ENCODE measurements at regions not wholly inside any gene's neighbourhood (a gene's known extent, or its start where the extent isn't known, plus 50 kb on each side); places are given as distances from the start of the nearest gene placed in this dataset.

GRCh38 chr5:159448841-159449407 is 118.6 kb upstream of the IL12B start:
- TF ChIP-seq POLR2A (IDR thresholded peaks at IDR 0.05): no peak
- TF ChIP-seq CTCF (IDR thresholded peaks at IDR 0.05): no peak
- Histone ChIP-seq H3K4me3 (no peak overlapping the region), H3K4me1 (no peaks in the 10 kb centered on the region), H3K9me3 (no peaks in the 10 kb centered on the region), H3K36me3 (no peaks in the 10 kb centered on the region), H3K27me3 (no peaks in the 10 kb centered on the region), H3K27ac (no peak overlapping the region)
- DNase-seq: no peak

- Histone ChIP-seq H3K4me3 (no peak overlapping the region), H3K36me3 (no peaks in the 10 kb centered on the region), H3K9me3 (no peaks in the 10 kb centered on the region), H3K27ac (no peak overlapping the region), H3K27me3 (no peaks in the 10 kb centered on the region), H3K4me1 (no peaks in the 10 kb centered on the region)
- DNase-seq: no peak
- TF ChIP-seq CTCF (IDR thresholded peaks at IDR 0.05): no peak
- TF ChIP-seq POLR2A (IDR thresholded peaks at IDR 0.05): no peak
Observed at GRCh38 chr5:159449925-159450324, 119.6 kb upstream of the IL12B start.

DNA sequence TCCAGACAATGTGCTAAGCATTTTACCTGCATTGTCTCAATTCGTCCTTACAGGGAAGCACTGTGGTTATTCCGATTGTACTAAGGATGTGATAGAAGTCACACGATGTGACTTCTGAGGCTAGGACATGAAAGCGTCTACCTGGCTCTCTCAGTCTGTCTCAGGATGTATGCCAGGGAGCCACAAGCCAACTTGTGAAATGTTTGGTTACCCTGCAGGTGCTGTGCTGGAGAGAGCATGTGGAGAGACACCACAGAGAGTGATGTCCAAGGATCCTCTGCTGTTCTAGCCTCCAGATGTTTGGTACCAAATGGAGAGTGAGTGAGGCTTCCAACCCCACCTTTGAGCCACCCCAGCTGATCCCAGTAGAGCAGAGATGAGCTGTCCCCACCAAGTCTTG is 120.1 kb upstream of the IL12B start:
- H3K4me1 ChIP-seq: no peaks in the 10 kb centered on the region
- DNase-seq: no peak
- no peaks in the 10 kb centered on the region for H3K27me3 ChIP-seq
- no peak overlapping the region for H3K27ac ChIP-seq
- H3K9me3 ChIP-seq: no peaks in the 10 kb centered on the region
- TF ChIP-seq POLR2A (IDR thresholded peaks at IDR 0.05) (no peak), CTCF (IDR thresholded peaks at IDR 0.05) (no peak)
- H3K4me3 ChIP-seq: no peak overlapping the region
- H3K36me3 ChIP-seq: no peaks in the 10 kb centered on the region

DNA sequence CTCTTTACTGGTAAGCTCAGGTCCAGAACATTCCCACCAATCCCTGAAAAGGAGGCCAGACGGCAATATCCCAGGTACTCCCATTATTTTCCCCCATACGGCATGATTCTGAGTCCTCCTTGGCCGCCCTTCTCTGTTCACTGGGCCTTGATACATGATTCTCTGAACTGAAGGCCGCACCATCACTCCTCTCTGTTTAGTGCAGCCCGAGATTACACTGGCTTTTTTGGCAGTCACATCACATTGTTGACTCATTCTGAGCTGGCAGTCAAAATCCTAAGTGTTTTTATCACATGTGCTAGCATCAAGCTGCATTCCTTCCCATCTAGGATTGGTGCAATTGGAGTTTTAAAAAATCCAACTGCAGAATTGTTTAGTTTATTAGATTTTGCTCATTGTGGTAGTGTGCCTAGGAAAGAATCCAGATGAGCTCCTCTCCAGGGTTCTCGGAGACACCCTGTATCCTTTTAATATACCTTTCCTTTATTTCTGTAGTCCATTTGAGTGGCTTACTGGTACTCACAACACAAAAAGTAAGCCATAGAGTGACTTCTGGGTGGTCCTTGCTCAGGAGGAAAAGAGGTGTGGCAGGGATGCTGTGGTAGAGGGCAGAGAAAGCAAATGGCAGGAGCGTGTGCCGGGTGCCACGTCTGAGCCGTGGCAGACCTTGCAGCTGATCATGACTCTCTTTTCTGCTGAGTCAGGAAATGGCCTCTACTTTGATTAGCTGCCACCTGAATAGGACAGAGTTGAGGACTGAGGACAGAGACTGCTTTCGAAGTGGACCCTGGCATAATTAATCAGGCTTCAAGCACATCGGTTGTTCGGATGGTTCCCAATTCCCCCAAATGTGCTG is 121.1 kb upstream of the IL12B start:
- Histone ChIP-seq H3K36me3 (no peaks in the 10 kb centered on the region), H3K27ac (peak overlapping the region in 2 of 4 donors; percentile 48 to 55), H3K4me1 (no peaks in the 10 kb centered on the region), H3K27me3 (no peaks in the 10 kb centered on the region), H3K9me3 (no peaks in the 10 kb centered on the region), H3K4me3 (no peak overlapping the region)
- DNase-seq: no peak
- TF ChIP-seq POLR2A (IDR thresholded peaks at IDR 0.05): no peak

DNA sequence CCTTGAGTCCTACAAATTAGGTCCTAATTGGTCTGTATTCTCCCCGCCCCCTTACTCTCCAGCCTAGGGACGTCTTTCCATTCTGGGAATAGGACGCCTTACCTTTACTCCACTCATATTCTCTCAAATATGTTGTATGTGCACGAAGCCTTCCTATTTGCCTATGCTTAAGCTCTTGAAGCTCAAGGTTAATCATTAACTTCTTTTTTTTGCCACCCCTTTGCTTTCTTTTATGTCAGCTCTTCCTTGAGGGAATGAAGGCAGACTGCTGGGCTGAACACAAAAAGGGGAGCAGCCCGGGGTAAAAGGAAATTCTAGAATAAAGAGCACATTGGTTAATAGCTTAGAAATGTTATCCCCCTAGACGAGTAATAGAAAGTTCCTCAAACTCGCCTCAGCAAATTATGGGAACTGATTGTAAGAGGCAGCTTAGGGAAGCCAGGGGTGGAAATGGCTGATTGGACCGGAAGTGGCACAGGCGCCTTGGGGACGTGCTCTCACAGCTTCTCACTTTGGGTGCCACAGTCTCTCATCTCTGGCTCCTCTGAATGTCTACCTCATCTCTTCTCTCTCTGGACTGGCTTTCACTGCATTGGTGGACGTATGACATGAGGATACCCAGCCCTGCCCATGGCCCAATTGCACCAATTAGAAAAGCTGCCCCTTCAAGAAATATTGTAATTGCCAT is 122.3 kb upstream of the IL12B start:
- no peak for DNase-seq
- TF ChIP-seq POLR2A (IDR thresholded peaks at IDR 0.05) (no peak), CTCF (IDR thresholded peaks at IDR 0.05) (no peak)
- no peak overlapping the region for H3K27ac ChIP-seq
- no peaks in the 10 kb centered on the region for H3K36me3 ChIP-seq
- H3K4me3 ChIP-seq: no peak overlapping the region
- no peaks in the 10 kb centered on the region for H3K27me3 ChIP-seq
- no peaks in the 10 kb centered on the region for H3K4me1 ChIP-seq
- no peaks in the 10 kb centered on the region for H3K9me3 ChIP-seq

DNA sequence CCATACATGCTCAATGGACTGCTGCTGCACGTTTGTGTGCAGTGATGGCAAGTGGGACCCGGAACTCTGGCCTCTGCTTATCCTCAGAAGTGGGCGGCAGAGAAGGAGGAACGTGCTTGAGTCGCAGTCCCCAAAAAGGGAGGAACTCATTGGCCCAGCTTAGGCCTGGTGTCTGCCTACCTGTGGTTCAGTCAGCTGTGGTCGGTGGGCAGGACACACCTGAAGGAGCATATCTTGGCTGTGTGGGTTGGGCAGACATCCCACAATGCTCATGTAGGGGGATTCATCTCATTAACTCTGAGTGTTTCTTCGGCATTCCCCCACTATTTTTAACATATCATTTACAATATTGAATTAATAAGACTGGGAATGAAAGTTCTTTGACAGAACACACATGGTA is 122.9 kb upstream of the IL12B start:
- Histone ChIP-seq H3K4me3 (no peak overlapping the region), H3K27ac (no peak overlapping the region), H3K9me3 (no peaks in the 10 kb centered on the region), H3K4me1 (no peaks in the 10 kb centered on the region), H3K27me3 (no peaks in the 10 kb centered on the region), H3K36me3 (no peaks in the 10 kb centered on the region)
- no peak for TF ChIP-seq CTCF (IDR thresholded peaks at IDR 0.05)
- TF ChIP-seq POLR2A (IDR thresholded peaks at IDR 0.05): no peak
- DNase-seq: no peak
